ENCODE measurements at regions not wholly inside any gene's neighbourhood (a gene's known extent, or its start where the extent isn't known, plus 50 kb on each side); places are given as distances from the start of the nearest gene placed in this dataset.

DNA sequence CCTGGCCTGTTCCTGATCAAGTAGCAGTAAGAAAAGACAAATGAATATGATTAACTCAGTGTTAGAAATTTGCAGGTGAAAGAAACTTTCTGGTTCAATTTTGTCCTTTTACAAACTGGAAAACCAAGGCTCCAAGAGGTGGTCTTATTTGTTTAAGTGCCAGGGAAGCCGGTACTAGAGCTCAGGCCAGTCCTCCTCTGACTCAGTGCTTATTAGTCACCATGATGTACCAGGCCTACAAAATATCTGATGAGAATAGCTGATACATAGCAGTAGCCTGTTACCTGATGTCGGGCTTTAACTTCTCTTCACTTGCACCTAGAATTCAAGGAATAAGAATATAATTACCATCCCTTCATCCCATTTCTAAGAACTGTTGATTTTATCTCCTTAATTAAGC lies 394.8 kb downstream of the LMX1A start:
- no peak for ATAC-seq

GRCh38 chr1:164958982-164959768 lies 397.3 kb downstream of the LMX1A start:
- ATAC-seq (no peak), DNase-seq (no peak)
- intact Hi-C loops (cut with micrococcal nuclease): no loop called here

More for the DNA sequence above, 394.8 kb downstream of the LMX1A start:
- no peak for DNase-seq
- intact Hi-C loops (cut with micrococcal nuclease): no loop called here

DNA sequence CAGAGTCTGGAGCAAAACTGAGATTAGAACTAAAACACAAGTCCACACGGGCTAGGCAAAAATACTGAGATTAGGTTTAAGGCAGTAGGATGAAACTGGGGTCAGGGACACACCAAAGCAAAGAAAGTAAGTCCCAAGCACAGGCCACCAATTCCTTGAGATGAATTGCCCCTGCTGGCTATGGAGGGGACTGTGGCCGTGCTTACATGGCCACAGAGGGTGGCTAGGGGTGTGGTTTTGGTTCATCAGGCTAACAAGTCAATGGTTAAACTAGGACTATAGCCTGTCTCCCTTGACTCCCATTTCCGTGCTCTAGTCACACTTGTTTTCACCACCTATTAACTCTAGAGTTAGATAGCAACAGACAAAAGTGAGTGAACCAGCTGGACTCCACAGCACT lies 394.8 kb downstream of the PBX1 start:
- intact Hi-C loops (cut with micrococcal nuclease): no loop called here
- ATAC-seq: no peak
- DNase-seq: no peak

- ATAC-seq: peak; percentile 18
- no peak for DNase-seq
- intact Hi-C loops (cut with micrococcal nuclease): no loop called here
Measured at GRCh38 chr1:164953098-164953497, 394.1 kb downstream of the PBX1 start.

DNA sequence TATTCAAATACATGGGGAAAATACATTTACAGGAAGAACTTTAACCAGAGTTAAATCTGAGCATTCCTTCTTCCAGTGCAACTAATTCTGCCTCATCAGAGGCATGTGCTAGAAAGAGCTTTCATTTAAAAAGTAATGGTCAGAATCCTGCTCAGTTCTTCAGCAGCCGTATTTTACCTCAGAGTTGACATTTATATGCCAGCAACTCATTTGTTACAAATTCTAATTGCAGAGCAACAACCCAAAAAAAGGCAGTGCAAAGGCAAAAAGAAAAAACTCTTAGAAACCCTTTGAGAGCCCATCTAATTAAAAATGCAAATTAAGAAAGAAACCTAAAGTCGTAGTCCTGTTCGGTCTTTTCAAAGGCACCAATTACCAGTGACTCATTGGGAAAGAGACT lies 392.5 kb downstream of the PBX1 start:
- intact Hi-C loops (cut with micrococcal nuclease): no loop called here
- DNase-seq (no peak), ATAC-seq (no peak)

DNA sequence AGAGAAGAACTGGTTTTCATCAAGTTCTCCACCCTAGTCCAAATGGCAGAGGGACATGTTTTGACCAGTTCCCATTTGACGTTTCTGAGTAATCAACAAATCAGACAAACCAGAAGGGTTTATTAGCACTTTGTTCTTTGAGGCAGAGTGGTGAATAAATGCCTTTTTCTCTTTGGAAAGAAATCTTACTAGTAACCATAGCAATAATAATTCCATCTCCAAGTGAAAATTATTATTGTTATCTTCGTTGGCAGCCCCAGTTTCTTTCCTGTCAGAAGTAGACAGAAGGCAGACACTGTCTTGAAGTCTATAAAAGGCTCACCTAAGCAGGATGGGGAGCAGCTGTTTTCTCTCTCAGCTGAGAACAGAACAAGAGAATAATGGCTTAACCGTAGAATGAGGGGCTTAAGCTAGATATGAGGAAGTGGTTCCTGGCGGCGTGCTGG lies 391.6 kb downstream of the PBX1 start:
- peak; percentile 89 for ATAC-seq
- DNase-seq: peak; percentile 30
- intact Hi-C loops (cut with micrococcal nuclease): no loop called here

- DNase-seq (no peak), ATAC-seq (peak; percentile 57)
- intact Hi-C loops (cut with micrococcal nuclease): no loop called here
Measured at GRCh38 chr1:164949771-164950471, 390.9 kb downstream of the PBX1 start.

DNA sequence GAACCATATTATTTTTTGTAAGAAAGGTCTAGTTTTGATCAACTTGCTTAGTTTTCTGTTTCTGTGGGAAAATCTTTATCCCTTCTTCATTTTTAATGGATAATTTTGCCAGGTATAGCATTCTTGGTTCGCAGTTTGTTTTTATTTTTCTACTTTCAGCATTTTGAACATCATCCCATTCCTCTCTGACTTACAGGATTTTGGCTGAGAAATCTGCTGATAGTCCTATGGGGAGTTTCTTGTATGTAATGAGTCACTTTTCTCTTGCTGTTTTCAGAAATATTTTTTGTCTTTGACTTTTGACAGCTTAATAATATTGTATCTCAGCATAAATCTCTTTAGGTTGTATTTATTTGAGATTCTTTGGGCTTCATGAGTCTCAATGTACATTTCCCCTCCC lies 389.1 kb downstream of the PBX1 start:
- ATAC-seq: no peak
- no peak for DNase-seq
- intact Hi-C loops (cut with micrococcal nuclease): no loop called here

GRCh38 chr1:164937291-164937690 lies 378.3 kb downstream of the PBX1 start:
- intact Hi-C loops (cut with micrococcal nuclease): no loop called here
- ATAC-seq (peak; percentile 79), DNase-seq (no peak)

- no peak for ATAC-seq
- DNase-seq: no peak
- intact Hi-C loops (cut with micrococcal nuclease): no loop called here
Measured at GRCh38 chr1:164932580-164932979, 373.6 kb downstream of the PBX1 start.

DNA sequence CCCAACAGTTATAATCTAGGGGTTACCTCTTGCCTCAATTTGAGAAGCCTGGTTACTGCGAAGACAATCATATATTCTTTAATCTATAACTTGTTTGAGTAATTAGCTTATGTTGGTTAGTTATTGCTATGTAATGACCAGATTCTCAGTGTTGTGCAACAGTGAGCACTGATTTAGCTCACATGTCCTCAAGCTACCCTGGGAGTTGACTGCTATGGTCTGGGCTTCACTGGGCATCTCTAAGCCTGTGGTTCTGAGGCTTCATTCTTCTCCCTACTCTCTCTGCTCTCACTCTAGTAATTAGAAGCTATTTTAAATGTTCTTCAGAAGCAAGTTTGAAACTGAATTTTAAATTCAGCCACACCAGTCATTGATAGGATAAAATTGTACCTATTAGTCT lies 371.8 kb downstream of the PBX1 start:
- peak; percentile 59 for ATAC-seq
- intact Hi-C loops (cut with micrococcal nuclease): no loop called here
- DNase-seq: no peak

DNA sequence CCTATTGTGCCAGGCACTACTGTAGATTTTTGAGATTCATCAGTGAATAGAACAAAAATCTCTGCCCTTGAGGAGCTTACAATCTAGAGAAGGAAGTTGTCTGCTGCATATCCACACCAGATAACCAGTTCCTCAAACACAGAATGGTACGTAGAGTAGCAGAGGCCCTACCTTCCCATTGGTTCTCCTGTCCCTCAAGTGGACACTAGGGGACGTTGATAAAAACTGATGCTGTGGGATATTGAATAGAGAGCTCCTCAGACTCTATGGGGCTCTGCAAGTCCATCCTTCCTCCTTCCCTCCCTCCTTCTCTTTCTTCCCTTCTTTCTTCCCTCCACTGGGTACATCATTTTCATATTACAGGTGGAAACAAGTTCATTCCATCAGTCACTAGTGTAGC lies 371.3 kb downstream of the PBX1 start:
- DNase-seq (no peak), ATAC-seq (no peak)
- intact Hi-C loops (cut with micrococcal nuclease): no loop called here

- DNase-seq (peak; percentile 33), ATAC-seq (peak; percentile 45)
- intact Hi-C loops (cut with micrococcal nuclease): no loop called here
Measured at GRCh38 chr1:164928232-164928812, 369.3 kb downstream of the PBX1 start.

DNA sequence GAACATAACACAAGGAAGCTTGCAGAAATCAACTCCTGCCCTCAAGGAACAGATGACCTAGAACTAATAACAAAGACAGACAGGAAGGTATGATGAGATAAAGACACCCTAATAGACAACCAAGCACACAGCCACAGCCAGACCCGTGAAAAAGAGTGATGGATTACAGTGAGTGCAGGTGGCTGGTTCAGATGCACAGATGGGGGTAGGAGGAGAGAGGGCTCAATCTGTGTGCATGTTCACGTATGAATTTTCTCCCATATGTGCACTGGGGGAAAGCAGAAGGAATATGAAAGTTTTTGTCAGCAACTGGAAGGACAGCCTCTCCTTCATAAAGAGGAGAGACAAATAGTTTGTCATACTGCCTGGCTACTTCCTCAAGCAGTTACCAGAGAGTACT lies 367.1 kb downstream of the PBX1 start:
- ATAC-seq (no peak), DNase-seq (no peak)
- intact Hi-C loops (cut with micrococcal nuclease): no loop called here

DNA sequence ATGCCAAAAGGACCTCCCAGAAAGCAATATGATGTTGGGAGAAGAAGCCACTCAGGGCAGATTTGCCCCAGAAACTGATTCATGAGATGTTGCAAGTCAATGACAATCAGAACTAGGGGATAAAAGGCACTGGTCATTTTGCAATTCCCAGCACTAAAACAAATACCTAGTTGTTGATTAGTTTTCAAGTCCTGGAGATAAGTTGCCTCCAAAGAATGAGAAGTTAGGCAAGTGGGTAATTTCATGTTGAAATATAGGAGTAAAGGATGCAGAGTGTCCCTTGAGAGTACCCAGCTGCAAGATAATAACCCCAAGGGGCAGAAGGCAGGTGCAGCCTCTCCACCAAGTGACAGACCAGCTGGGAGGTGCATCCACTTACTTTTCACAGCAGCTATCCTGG lies 363.6 kb downstream of the PBX1 start:
- DNase-seq (no peak), ATAC-seq (peak; percentile 80)
- intact Hi-C loops (cut with micrococcal nuclease): loop anchor here (5.0 kb wide), 1 partner anchor 470 kb away; no protein-coding TSS in a partner anchor

- DNase-seq: no peak
- intact Hi-C loops (cut with micrococcal nuclease): loop anchor here (5.0 kb wide), 1 partner anchor 469 kb away; no protein-coding TSS in a partner anchor
- ATAC-seq: no peak
Measured at GRCh38 chr1:164921493-164921892, 362.5 kb downstream of the PBX1 start.

- intact Hi-C loops (cut with micrococcal nuclease): no loop called here
Measured at GRCh38 chr1:164918140-164918539, 359.2 kb downstream of the PBX1 start.

DNA sequence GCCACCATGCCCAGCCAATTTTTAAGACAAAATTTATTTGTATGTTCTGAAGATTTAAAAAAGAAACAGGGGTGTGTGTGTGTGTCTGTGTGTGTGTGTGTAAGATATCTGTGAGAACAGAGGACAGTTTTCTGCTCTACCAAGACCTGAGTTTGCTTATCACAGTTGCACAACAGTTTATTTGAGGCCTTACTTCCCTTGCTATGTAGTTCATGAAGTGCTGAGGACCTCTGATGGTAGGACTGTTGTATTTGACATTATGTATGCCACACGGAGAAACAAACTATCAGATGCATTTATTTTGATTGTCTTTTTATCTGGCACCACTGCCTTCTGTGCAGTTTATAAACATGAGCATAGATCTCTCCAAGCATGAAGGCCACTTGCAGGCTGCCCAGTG lies 355.2 kb downstream of the PBX1 start:
- intact Hi-C loops (cut with micrococcal nuclease): no loop called here
- ATAC-seq: peak; percentile 84
- no peak for DNase-seq

More at GRCh38 chr1:164918140-164918539, 359.2 kb downstream of the PBX1 start:
- ATAC-seq (no peak), DNase-seq (no peak)

- ATAC-seq: peak; percentile 89
- intact Hi-C loops (cut with micrococcal nuclease): no loop called here
- peak; percentile 58 for DNase-seq
Measured at GRCh38 chr1:164912290-164912689, 353.3 kb downstream of the PBX1 start.

DNA sequence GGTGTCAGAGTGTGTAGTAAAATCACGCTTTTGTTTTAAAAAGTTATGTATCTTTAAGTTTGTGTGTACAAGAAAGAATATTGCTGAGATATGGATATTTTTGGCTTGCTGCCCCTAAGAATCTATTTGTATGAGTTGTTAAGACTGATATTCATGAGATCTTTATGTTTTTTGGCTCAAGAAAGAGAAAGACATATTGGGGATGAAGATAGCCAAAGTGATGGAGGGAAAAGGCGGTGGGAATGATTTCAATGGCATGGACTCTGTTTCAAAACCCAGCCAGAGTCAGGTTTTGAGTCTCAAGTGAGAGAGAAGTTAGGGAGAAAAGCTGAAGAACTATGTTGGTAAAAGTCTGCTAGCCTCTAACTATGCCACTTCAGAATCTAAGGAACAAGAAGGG lies 351.7 kb downstream of the PBX1 start:
- intact Hi-C loops (cut with micrococcal nuclease): no loop called here
- ATAC-seq (no peak), DNase-seq (no peak)
